Thymus (tissue), 11 donors: ENCODE measurements at regions not wholly inside any gene's neighbourhood (a gene's known extent, or its start where the extent isn't known, plus 50 kb on each side); places are given as distances from the start of the nearest gene placed in this dataset.
"Not testable (repeated sequence)": the region's sequence is repeated elsewhere in the genome, so short reads cannot be mapped to it uniquely, and the experiment has no call there.

ENCODE experiments used
- DNase-seq, 9 donors: peaks; one replicate each; pipeline ENCODE4 v3.0.0-alpha.2; 2013; ENCODE audit warnings: low spot score in 9 of 9, low read depth in 6 of 9, missing footprints in 1 of 9
- H3K27ac ChIP-seq, 2 donors: one replicate each; pipeline ENCODE4 v1.5.1; 2013; ENCODE audit warnings: control low read depth in 1 of 2, low read depth in 1 of 2, low read length in 1 of 2, mild to moderate bottlenecking in 1 of 2, moderate library complexity in 1 of 2
- H3K27me3 ChIP-seq, 2 donors: one replicate each; pipeline ENCODE4 v1.5.1; 2013; ENCODE audit warnings: low read length in 1 of 2; ENCODE audit not compliant: control insufficient read depth in 2 of 2, insufficient read depth in 1 of 2
- H3K36me3 ChIP-seq, 2 donors: one replicate each; pipeline ENCODE4 v1.5.1; 2013; ENCODE audit warnings: low read length in 1 of 2, mild to moderate bottlenecking in 1 of 2, moderate library complexity in 1 of 2; ENCODE audit not compliant: control insufficient read depth in 2 of 2, insufficient read depth in 2 of 2
- H3K4me1 ChIP-seq, 2 donors: one replicate each; pipeline ENCODE4 v1.5.1; 2013; ENCODE audit warnings: low read length in 2 of 2; ENCODE audit not compliant: control insufficient read depth in 2 of 2, insufficient read depth in 2 of 2
- H3K4me3 ChIP-seq, 2 donors: one replicate each; pipeline ENCODE4 v1.5.1; 2013; ENCODE audit warnings: low read length in 2 of 2, control low read depth in 1 of 2, mild to moderate bottlenecking in 1 of 2
- H3K9me3 ChIP-seq, 2 donors: one replicate each; pipeline ENCODE4 v1.5.1; 2013; ENCODE audit warnings: low read length in 1 of 2, mild to moderate bottlenecking in 1 of 2; ENCODE audit not compliant: control insufficient read depth in 2 of 2, insufficient read depth in 1 of 2
- WGBS: extraction: QIAGEN DNeasy Blood & Tissue Kit; methylation state at CpG from one replicate; pipeline ENCODE4 v1.1.7; 2013; 5-methylcytosine and 5-hydroxymethylcytosine counted together
- donor health status: healthy.

GRCh38 chr9:27800692-27801370 is 227.6 kb upstream of the C9orf72 start:
- Histone ChIP-seq H3K27me3 (no peaks in the 10 kb centered on the region), H3K9me3 (no peaks in the 10 kb centered on the region), H3K4me1 (no peaks in the 10 kb centered on the region), H3K27ac (no peak overlapping the region), H3K4me3 (no peak overlapping the region), H3K36me3 (no peaks in the 10 kb centered on the region)
- WGBS = 96% methylated on average over 2 of the region's 2 CpGs
- no peak for DNase-seq

GRCh38 chr9:27801545-27801944 is 228.3 kb upstream of the C9orf72 start:
- H3K27me3 ChIP-seq = no peaks in the 10 kb centered on the region
- no peak for DNase-seq
- WGBS = 58% methylated on average over 6 of the region's 6 CpGs

GRCh38 chr9:27802418-27802817 is 229.1 kb upstream of the C9orf72 start:
- Histone ChIP-seq H3K27ac (no peak overlapping the region), H3K4me1 (no peaks in the 10 kb centered on the region), H3K36me3 (no peaks in the 10 kb centered on the region), H3K9me3 (no peaks in the 10 kb centered on the region), H3K4me3 (no peak overlapping the region), H3K27me3 (no peaks in the 10 kb centered on the region)
- no peak for DNase-seq
- 86% methylated on average over 3 of the region's 3 CpGs for WGBS

More at GRCh38 chr9:27801545-27801944, 228.3 kb upstream of the C9orf72 start:
- Histone ChIP-seq H3K9me3 (no peaks in the 10 kb centered on the region), H3K4me1 (no peaks in the 10 kb centered on the region), H3K27ac (no peak overlapping the region), H3K4me3 (no peak overlapping the region), H3K36me3 (no peaks in the 10 kb centered on the region)

- Histone ChIP-seq H3K27me3 (no peaks in the 10 kb centered on the region), H3K36me3 (no peaks in the 10 kb centered on the region), H3K9me3 (no peaks in the 10 kb centered on the region), H3K4me3 (no peak overlapping the region), H3K4me1 (no peaks in the 10 kb centered on the region), H3K27ac (no peak overlapping the region)
- DNase-seq = no peak
- WGBS = 86% methylated on average over 4 of the region's 4 CpGs
Measured at GRCh38 chr9:27808864-27809263, 235.6 kb upstream of the C9orf72 start.

GRCh38 chr9:27817747-27818146 is 244.5 kb upstream of the C9orf72 start:
- 74% methylated on average over 3 of the region's 3 CpGs for WGBS
- Histone ChIP-seq H3K4me1 (no peaks in the 10 kb centered on the region), H3K36me3 (no peaks in the 10 kb centered on the region), H3K27ac (no peak overlapping the region), H3K9me3 (no peaks in the 10 kb centered on the region), H3K27me3 (no peaks in the 10 kb centered on the region), H3K4me3 (no peak overlapping the region)
- DNase-seq = no peak

GRCh38 chr9:27818348-27818747 is 245.1 kb upstream of the C9orf72 start:
- H3K9me3 ChIP-seq = no peaks in the 10 kb centered on the region
- DNase-seq = no peak

GRCh38 chr9:27828908-27829307 is 255.6 kb upstream of the C9orf72 start:
- H3K4me1 ChIP-seq = no peaks in the 10 kb centered on the region
- H3K27ac ChIP-seq = no peak overlapping the region
- 92% methylated on average over 4 of the region's 4 CpGs for WGBS
- H3K9me3 ChIP-seq = no peaks in the 10 kb centered on the region
- H3K36me3 ChIP-seq = no peaks in the 10 kb centered on the region
- DNase-seq = no peak
- H3K4me3 ChIP-seq = no peak overlapping the region
- H3K27me3 ChIP-seq = no peaks in the 10 kb centered on the region

More at GRCh38 chr9:27818348-27818747, 245.1 kb upstream of the C9orf72 start:
- no peaks in the 10 kb centered on the region for H3K36me3 ChIP-seq
- H3K27me3 ChIP-seq = no peaks in the 10 kb centered on the region
- no peak overlapping the region for H3K27ac ChIP-seq
- H3K4me3 ChIP-seq = no peak overlapping the region
- no peaks in the 10 kb centered on the region for H3K4me1 ChIP-seq
- WGBS = 97% methylated on average over 7 of the region's 7 CpGs

- no peaks in the 10 kb centered on the region for H3K9me3 ChIP-seq
- H3K4me3 ChIP-seq = no peak overlapping the region
- H3K27me3 ChIP-seq = no peaks in the 10 kb centered on the region
- WGBS = 97% methylated on average over 1 of the region's 1 CpG
- no peaks in the 10 kb centered on the region for H3K4me1 ChIP-seq
- H3K36me3 ChIP-seq = no peaks in the 10 kb centered on the region
- DNase-seq = no peak
- H3K27ac ChIP-seq = no peak overlapping the region
Measured at GRCh38 chr9:27829621-27830020, 256.3 kb upstream of the C9orf72 start.

GRCh38 chr9:27832108-27832507 is 258.8 kb upstream of the C9orf72 start:
- 86% methylated on average over 3 of the region's 3 CpGs for WGBS
- not testable (repeated sequence) for DNase-seq, H3K27me3 ChIP-seq, H3K36me3 ChIP-seq, H3K9me3 ChIP-seq, H3K27ac ChIP-seq, H3K4me1 ChIP-seq, H3K4me3 ChIP-seq
